ENCODE measurements at regions not wholly inside any gene's neighbourhood (a gene's known extent, or its start where the extent isn't known, plus 50 kb on each side); places are given as distances from the start of the nearest gene placed in this dataset.

DNA sequence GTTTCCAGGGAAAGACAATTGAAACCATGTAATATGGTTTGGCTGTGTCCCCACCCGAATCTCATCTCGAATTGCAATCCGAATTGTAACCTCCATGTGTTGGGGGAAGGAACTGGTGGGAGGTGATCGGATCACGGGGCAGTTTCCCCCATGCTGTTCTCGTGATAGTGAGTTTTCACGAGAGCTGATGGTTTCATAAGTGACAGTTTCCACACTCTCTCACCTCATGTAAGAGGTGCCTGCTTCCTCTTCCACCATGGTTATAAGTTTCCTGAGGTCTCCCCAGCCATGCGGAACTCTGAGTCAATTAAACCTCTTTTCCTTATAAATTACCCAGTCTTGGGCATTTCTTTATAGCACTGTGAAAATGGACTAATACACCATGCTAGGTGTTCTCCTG lies 148.3 kb upstream of the CADM1 start:
- no peak for TF ChIP-seq CTCF (conservative IDR thresholded peaks at IDR 0.05 in 1 of 2, IDR thresholded peaks at IDR 0.05 in 1 of 2; ENCODE audit: extremely low read depth in 1 of 2, insufficient read depth in 1 of 2, low read depth in 1 of 2, low read length in 2 of 2)
- TF ChIP-seq EZH2 (IDR thresholded peaks at IDR 0.05; ENCODE audit: borderline replicate concordance, low read length): no peak

Measured in mammary epithelial cell (primary cell).